ENCODE measurements at regions not wholly inside any gene's neighbourhood (a gene's known extent, or its start where the extent isn't known, plus 50 kb on each side); places are given as distances from the start of the nearest gene placed in this dataset.
"Not testable (repeated sequence)": the region's sequence is repeated elsewhere in the genome, so short reads cannot be mapped to it uniquely, and the experiment has no call there.

- no peak for DNase-seq
Measured at GRCh38 chr4:95898226-95898625, 58.3 kb downstream of the PDHA2 start.

DNA sequence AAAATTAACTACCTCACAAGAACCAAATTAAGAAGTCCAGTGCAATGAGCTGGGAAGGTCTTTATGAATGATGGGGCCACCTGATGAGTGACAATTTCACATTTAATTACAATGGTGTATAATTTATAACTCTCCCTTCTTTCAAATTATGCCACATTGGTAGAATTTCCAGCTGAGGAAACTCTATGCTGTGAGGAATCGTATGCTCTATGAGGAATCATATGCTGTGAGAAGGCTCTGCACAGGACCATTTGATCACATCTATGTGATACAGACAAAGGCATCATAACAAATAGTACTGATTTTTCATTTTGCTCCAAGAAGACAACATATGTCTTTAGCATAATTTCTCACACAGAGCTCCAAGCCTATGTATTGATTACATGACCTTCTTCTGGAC lies 69.3 kb downstream of the PDHA2 start:
- no peak for DNase-seq

DNA sequence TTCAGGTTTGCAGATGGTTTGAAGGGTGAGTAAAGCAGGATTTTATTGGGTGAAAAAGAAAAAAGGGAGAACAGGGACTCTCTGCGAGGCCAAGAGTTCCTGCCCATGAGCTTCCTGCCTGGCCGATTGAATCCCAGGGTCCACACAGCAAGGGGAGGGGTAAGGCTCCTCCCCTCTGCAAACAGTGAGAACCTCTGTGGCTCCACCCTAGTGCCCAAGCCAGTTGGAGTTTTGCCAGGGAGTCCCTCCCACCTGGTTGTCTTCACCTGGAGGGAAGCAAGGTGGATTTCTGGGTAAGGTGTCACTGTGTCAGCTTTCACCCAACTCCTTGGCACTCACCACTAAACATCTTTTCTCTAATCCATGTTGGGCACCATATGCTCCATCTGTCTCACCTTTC lies 70.9 kb downstream of the PDHA2 start:
- DNase-seq, result no peak

DNA sequence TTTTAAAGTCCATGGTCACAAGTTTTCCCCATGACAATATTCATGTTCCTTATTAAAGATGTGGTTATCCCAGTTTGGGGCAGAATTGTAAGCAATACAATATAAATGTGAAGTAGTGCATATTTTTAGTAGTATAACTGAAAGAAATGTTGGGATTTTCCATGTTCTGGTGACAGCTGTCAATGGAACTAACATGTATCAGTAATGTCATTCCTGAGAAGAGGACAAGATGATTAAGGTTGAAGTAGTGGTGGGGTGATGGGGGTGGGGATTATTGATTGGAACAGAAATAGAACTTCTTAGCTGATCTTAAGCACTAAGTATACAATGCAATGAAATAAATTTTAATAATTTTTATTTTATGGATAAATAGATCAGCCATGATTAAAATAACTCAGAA lies 81.6 kb downstream of the PDHA2 start:
- DNase-seq, result no peak

DNA sequence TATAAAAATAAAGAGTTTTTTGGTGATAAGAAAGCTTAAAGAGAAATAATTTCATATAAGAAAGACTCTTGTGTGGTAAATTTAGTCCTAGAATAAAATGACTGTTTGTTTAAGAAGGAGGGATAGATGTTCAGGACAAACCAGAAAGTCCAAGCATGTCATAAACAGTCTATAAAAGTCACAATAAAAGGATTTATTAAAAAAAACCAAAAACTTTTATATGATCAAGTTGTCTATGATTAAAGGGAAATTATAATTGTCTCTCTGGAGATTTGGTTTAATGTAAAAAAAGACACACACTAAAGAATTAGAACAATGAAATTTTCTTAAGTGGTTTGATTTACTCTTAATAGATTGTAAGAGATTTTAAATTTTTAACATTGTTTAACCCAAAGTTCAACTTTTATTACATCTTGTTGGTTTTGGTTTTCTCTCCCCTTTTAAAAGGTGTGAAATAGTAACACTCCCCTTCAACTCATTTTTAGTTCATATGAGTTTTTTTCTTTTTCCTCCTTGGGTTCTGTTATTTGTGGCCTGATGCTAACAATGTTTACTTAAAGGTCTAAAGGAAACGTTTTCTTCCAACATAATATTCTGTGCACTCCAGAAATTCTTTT lies 89.7 kb downstream of the PDHA2 start:
- no peak for DNase-seq

DNA sequence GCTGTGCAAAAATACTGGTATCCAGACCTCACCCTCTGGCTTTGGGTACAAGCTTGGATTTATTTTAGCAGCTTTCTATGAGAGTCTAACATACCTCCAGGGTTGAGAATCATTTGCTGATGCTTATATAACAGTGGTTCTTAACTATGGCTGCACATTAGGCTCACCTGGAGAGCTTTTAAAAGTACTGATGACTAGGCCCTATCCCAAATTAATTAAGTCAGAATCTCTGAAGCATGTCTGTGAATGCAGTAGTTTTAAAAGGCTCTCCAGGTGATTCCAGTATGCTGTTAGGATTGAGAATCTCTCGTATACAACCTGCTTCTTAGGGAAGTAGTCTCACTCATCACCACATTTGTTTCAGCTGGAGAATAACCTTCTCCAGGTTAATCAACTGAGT lies 99.2 kb downstream of the PDHA2 start:
- no peak for DNase-seq

GRCh38 chr4:95949136-95949765 lies 109.4 kb downstream of the PDHA2 start:
- DNase-seq, result no peak

DNA sequence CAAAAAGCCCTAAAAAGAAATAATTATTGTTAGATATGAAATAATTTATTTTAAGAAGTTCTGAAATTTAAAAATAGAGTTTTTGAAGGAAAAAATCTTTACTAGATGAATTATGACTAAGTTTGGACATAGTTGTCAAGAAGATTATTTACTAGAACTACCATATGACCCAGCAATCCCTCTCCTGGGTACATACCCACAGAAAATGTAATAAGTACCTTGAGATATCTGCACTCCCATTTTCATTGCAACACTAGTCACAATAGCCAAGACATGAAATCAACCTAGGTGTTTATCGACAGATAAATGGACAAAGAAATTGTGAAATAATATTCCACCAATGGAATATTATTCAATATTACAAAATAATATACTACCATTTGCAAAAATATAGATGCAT lies 109.9 kb downstream of the PDHA2 start:
- no peak for DNase-seq

- not testable (repeated sequence) for DNase-seq
Measured at GRCh38 chr4:95952538-95952937, 112.6 kb downstream of the PDHA2 start.

GRCh38 chr4:95956094-95956493 lies 116.2 kb downstream of the PDHA2 start:
- DNase-seq, result no peak

- no peak for DNase-seq
Measured at GRCh38 chr4:95957054-95957453, 117.2 kb downstream of the PDHA2 start.

DNA sequence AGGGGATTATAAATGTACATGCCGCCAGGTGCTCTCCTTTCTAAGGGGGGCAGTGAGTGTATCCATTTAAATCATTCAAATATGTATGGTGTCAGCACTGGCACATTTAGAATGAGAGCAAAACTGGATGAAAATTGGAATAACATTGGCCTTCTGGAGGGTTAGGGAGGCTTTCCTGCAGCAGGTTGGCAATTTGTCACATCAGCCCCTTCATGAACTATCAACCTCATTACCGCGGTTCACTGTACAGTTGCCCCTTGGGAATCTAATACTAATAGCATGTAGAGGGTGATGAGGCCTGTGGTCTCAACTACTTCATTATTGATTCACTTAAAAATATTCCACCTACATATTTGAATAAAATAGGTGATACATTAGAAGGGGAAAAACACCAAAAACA lies 117.9 kb downstream of the PDHA2 start:
- no peak for DNase-seq

DNA sequence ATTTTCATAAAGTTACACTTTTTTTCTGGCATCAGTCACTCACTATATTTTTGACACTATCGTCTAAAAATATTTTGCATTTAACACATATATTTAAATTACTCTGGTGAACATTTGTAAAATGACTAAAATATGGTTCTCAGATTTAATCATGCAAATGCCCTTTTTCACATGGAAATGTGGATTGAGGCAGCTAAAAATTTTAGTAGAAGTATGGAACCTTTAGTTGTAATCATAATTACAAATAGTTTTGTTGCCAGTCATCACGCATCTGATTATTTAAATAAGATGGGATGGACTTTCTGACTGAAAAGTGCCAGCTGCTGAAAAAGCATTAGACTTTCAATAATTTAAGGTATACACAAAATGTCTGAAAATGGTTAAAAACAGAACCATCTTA lies 119.3 kb downstream of the PDHA2 start:
- DNase-seq, result no peak

GRCh38 chr4:95959633-95960032 lies 119.7 kb downstream of the PDHA2 start:
- no peak for DNase-seq

DNA sequence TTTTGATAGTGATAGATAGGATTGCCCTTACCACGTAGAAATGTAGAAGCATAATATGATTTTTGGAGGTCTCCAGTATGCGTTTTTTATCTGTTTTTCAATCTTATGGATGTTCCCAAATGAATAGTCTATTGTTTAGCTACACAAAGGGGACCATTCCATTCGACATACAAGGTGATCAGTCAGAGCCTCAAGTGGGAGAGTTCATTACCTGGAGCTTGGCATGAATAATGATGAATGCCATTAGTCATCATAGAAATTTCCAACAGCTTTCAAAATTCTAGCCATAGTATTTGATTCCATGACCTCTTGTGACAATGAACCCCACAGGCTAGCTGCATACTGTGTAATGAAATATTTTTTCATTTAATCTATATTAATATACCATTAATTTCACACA lies 123.6 kb downstream of the PDHA2 start:
- DNase-seq, result no peak

GRCh38 chr4:95979961-95980876 lies 140.3 kb downstream of the PDHA2 start:
- no peak for DNase-seq

GRCh38 chr4:95980877-95981360 lies 141.0 kb downstream of the PDHA2 start:
- no peak for DNase-seq

- DNase-seq, result no peak
Measured at GRCh38 chr4:95981591-95981990, 141.7 kb downstream of the PDHA2 start.

GRCh38 chr4:95982516-95982915 lies 142.6 kb downstream of the PDHA2 start:
- DNase-seq, result no peak

DNA sequence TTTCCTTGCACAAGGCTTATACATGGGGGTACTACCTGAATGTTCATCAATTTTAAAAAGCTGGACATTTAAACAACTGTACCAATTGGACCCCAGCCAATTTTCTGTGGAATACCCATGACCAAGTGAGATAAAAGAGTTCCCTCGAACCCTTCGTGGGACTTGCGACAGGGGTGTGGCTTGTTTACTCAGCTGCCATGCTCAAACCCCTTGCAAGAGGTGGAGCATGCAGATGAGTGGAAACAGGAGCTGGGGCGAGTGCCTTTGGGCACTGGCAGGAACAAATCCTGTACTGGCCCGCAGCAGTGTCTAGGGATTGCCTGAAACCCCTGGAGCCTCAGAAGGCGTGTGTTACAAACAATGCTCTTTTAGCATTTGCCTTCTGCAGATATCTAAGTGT lies 144.2 kb downstream of the PDHA2 start:
- DNase-seq, result no peak

- no peak for DNase-seq
Measured at GRCh38 chr4:95985051-95985450, 145.2 kb downstream of the PDHA2 start.

DNA sequence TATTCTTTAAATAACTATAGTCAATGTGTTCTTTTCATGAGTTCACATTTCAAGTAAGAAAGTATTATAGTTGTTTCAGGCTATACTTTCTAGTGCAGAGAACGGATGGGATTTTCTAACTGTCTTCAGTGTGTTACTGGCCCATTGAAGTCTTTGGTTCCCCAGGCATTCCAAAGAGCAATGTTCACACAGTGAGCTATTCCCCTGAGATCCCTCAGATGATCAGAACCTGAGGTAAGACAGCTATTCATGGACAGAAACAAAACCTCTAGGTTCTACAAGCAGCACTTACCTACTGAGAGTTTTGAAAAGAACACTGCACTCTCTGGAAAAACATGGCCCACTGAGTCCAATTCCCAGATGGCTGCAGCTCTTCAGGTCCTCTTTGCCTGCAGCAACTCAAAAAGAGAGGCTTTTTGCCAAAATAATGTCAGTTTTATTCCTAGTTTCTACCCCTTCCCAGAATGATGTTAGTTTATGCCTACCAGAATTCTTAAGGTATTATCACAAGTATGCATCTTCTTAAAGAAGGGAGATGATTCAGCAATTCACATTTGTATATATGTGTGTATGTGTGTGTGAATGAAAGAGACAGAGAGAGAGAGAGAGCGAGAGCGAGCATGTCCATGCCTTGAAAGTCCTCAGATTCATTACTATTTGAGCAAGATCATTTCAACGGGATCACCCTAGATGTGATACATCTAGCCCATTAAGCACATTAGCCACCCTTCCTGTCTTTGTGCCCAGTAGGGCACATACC lies 146.1 kb downstream of the PDHA2 start:
- DNase-seq, result no peak

Data from right lung (tissue), 2 donors.